Breast epithelium (tissue), 3 donors: ENCODE measurements at regions not wholly inside any gene's neighbourhood (a gene's known extent, or its start where the extent isn't known, plus 50 kb on each side); places are given as distances from the start of the nearest gene placed in this dataset.

Source experiments
- CTCF ChIP-seq, 3 donors: fragments of 450-650 bp; IDR thresholded peaks; one replicate each; pipeline ENCODE4 v1.5.1; 2016 to 2017; ENCODE audit warnings: antibody characterized with exemption in 3 of 3, mild to moderate bottlenecking in 3 of 3, moderate library complexity in 3 of 3
- POLR2AphosphoS5 ChIP-seq, 3 donors: sonication (generic); formaldehyde crosslinking; IDR thresholded peaks; one replicate each; pipeline ENCODE4 v1.6.1; 2017; ENCODE audit warnings: antibody characterized with exemption in 3 of 3

DNA sequence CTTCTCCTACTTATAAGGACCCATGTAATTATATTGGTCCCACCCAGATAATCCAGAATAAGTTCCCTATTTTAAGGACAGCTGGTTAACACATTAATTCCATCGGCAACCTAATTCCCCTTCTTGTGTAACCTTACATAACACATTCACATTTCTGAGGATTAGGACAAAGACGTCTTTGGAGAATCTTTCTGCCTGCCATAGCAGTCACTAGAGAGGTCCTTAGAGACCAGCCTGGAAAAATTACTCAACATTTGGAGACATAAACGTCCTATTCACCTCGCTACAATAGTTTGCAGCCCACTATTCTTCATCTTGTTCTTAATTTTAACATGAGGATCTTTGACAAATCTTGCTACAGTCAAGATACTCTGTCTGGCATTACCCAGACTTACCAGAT lies 100.1 kb downstream of the MAFB start:
- TF ChIP-seq CTCF (IDR thresholded peaks at IDR 0.05): no peak
- no peak for TF ChIP-seq POLR2AphosphoS5 (IDR thresholded peaks at IDR 0.05)
